VCaP (cell line): ENCODE measurements at regions not wholly inside any gene's neighbourhood (a gene's known extent, or its start where the extent isn't known, plus 50 kb on each side); places are given as distances from the start of the nearest gene placed in this dataset.
A peak's percentile ranks its signal among the peaks of the same experiment; 100 is the strongest.

Experiments
- H3K27ac ChIP-seq: fragments of 450-650 bp; 2 replicates; pipeline ENCODE4 v1.5.1; 2017
- CTCF ChIP-seq: fragments of 450-650 bp; conservative IDR thresholded peaks from 2 replicates; pipeline ENCODE4 v1.5.1; 2017; ENCODE audit warnings: mild to moderate bottlenecking, moderate library complexity

- no peak overlapping the region for H3K27ac ChIP-seq
- no peak for TF ChIP-seq CTCF
Observed at GRCh38 chr3:106936337-106936736, 440.9 kb upstream of the CCDC54 start.

GRCh38 chr3:106942051-106942450 is 435.2 kb upstream of the CCDC54 start:
- no peak overlapping the region for H3K27ac ChIP-seq
- no peak for TF ChIP-seq CTCF

- no peak for TF ChIP-seq CTCF
- no peak overlapping the region for H3K27ac ChIP-seq
Observed at GRCh38 chr3:106943071-106943470, 434.2 kb upstream of the CCDC54 start.

GRCh38 chr3:106945435-106945834 is 431.8 kb upstream of the CCDC54 start:
- TF ChIP-seq CTCF = no peak
- no peak overlapping the region for H3K27ac ChIP-seq

- no peak for TF ChIP-seq CTCF
Observed at GRCh38 chr3:106946866-106947265, 430.4 kb upstream of the CCDC54 start.

GRCh38 chr3:106957029-106957428 is 420.2 kb upstream of the CCDC54 start:
- TF ChIP-seq CTCF = no peak
- no peak overlapping the region for H3K27ac ChIP-seq

More at GRCh38 chr3:106946866-106947265, 430.4 kb upstream of the CCDC54 start:
- H3K27ac ChIP-seq = no peak overlapping the region

GRCh38 chr3:106962993-106963392 is 414.2 kb upstream of the CCDC54 start:
- no peak for TF ChIP-seq CTCF
- H3K27ac ChIP-seq = peak overlapping the region; percentile 64

- TF ChIP-seq CTCF = no peak
- peak overlapping the region; percentile 64 for H3K27ac ChIP-seq
Observed at GRCh38 chr3:106963442-106963841, 413.8 kb upstream of the CCDC54 start.
